Liver (tissue), 7 donors: ENCODE measurements at regions not wholly inside any gene's neighbourhood (a gene's known extent, or its start where the extent isn't known, plus 50 kb on each side); places are given as distances from the start of the nearest gene placed in this dataset.

Experiments used
- DNase-seq: peaks from one replicate; pipeline ENCODE4 v3.0.0-alpha.2; 2017; ENCODE audit warnings: low spot score
- H3K27ac ChIP-seq, 2 donors: one replicate each; pipeline ENCODE4 v1.7.0; 2013; ENCODE audit warnings: inconsistent platforms in 2 of 2, low read length in 2 of 2, control low read depth in 1 of 2, low read depth in 1 of 2, mild to moderate bottlenecking in 1 of 2
- H3K27me3 ChIP-seq, 4 donors: one replicate each; pipeline versions ENCODE4 v1.6.1 to v1.7.0; 2013; ENCODE audit warnings: low read length in 3 of 4, inconsistent platforms in 1 of 4, mild to moderate bottlenecking in 1 of 4, moderate library complexity in 1 of 4; ENCODE audit not compliant: control insufficient read depth in 4 of 4, insufficient read depth in 4 of 4
- H3K36me3 ChIP-seq, 4 donors: one replicate each; pipeline versions ENCODE4 v1.6.1 to v1.7.0; 2013; ENCODE audit warnings: low read length in 3 of 4, mild to moderate bottlenecking in 3 of 4, low read depth in 1 of 4, moderate library complexity in 1 of 4; ENCODE audit not compliant: control insufficient read depth in 4 of 4, insufficient read depth in 3 of 4
- H3K4me1 ChIP-seq, 4 donors: one replicate each; pipeline versions ENCODE4 v1.6.1 to v1.7.0; 2013; ENCODE audit warnings: low read length in 3 of 4, mild to moderate bottlenecking in 3 of 4, moderate library complexity in 1 of 4; ENCODE audit not compliant: control insufficient read depth in 4 of 4, insufficient read depth in 4 of 4
- H3K4me3 ChIP-seq, 3 donors: one replicate each; pipeline versions ENCODE4 v1.6.1 to v1.7.0; 2013; ENCODE audit warnings: low read length in 3 of 3, control low read depth in 1 of 3, low read depth in 1 of 3, mild to moderate bottlenecking in 1 of 3
- H3K9ac ChIP-seq, 2 donors: one replicate each; pipeline ENCODE4 v1.7.0; 2013; ENCODE audit warnings: low read length in 2 of 2, mild to moderate bottlenecking in 2 of 2, moderate library complexity in 2 of 2, control low read depth in 1 of 2, low read depth in 1 of 2
- H3K9me3 ChIP-seq, 4 donors: one replicate each; pipeline versions ENCODE4 v1.6.1 to v1.7.0; 2013; ENCODE audit warnings: low read length in 3 of 4; ENCODE audit not compliant: control insufficient read depth in 4 of 4
- EGR1 ChIP-seq, 2 donors: IDR thresholded peaks; 2 replicates each; pipeline ENCODE4 v1.6.1; 2016 to 2018; ENCODE audit warnings: antibody characterized with exemption in 2 of 2, low read depth in 2 of 2
- FOXA2 ChIP-seq: IDR thresholded peaks from 2 replicates; pipeline ENCODE4 v1.6.1; 2016; ENCODE audit warnings: antibody characterized with exemption
- JUND ChIP-seq, 2 donors: IDR thresholded peaks; 2 replicates each; pipeline ENCODE4 v1.6.1; 2016; ENCODE audit warnings: antibody characterized with exemption in 2 of 2
- RAD21 ChIP-seq, 2 donors: IDR thresholded peaks; 2 replicates each; pipeline ENCODE4 v1.6.1; 2016; ENCODE audit warnings: antibody characterized with exemption in 2 of 2, mild to moderate bottlenecking in 2 of 2
- RXRA ChIP-seq, 2 donors: IDR thresholded peaks; 2 replicates each; pipeline ENCODE4 v1.6.1; 2017 to 2018; ENCODE audit warnings: antibody characterized with exemption in 2 of 2, mild to moderate bottlenecking in 1 of 2
- SP1 ChIP-seq: IDR thresholded peaks from 2 replicates; pipeline ENCODE4 v1.6.1; 2018; ENCODE audit warnings: antibody characterized with exemption, mild to moderate bottlenecking
- TAF1 ChIP-seq: conservative IDR thresholded peaks from 2 replicates; pipeline ENCODE4 v1.6.1; 2016; ENCODE audit warnings: antibody characterized with exemption, mild to moderate bottlenecking
- YY1 ChIP-seq: IDR thresholded peaks from 2 replicates; pipeline ENCODE4 v1.6.1; 2016; ENCODE audit warnings: antibody characterized with exemption, mild to moderate bottlenecking
- WGBS: extraction: QIAGEN DNeasy Blood & Tissue Kit; methylation state at CpG from one replicate; pipeline ENCODE4 v1.1.7; 2013; 5-methylcytosine and 5-hydroxymethylcytosine counted together
- TF ChIP-seq, protein P1 (sequence below): IDR thresholded peaks from 2 replicates; pipeline ENCODE4 v1.6.1; 2016; ENCODE audit warnings: antibody characterized with exemption, mild to moderate bottlenecking
- TF ChIP-seq, protein P2 (sequence below): IDR thresholded peaks from 2 replicates; pipeline ENCODE4 v1.6.1; 2016; ENCODE audit warnings: antibody characterized with exemption
- TF ChIP-seq, protein P3 (sequence below): IDR thresholded peaks from 2 replicates; pipeline ENCODE4 v1.6.1; 2016; ENCODE audit warnings: antibody characterized with exemption
- TF ChIP-seq, protein P4 (sequence below): IDR thresholded peaks from 2 replicates; pipeline ENCODE4 v1.6.1; 2016; ENCODE audit warnings: antibody characterized with exemption
- donor health status: healthy.
- donor health status: healthy.
- donor health status: healthy.
- donor health status: healthy.

DNA sequence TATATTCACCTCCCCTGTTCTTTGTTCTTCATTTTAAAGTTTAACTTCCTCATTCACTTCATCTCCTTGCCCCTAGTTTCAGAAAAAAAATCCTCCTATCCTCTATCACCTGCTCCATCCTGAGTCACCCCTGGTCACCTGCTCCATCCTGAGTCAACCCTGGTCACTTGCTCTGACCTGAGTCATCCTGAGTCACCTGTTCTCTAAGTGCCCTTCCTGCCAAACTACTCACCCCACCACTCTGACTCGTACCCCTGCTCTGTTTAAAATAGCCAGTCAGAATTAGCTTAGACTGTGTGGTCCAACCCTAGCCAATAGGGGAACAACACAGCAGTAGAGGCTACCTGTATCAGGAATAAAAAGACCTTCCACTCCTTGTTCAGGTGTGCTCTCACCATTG is 716.9 kb downstream of the ZBBX start:
- Histone ChIP-seq H3K9me3 (peaks cover 0 to 9% (median 4%) of the 10 kb centered on the region in 4 donors), H3K36me3 (no peaks in the 10 kb centered on the region)
- WGBS: 65% methylated on average over 1 of the region's 1 CpG

DNA sequence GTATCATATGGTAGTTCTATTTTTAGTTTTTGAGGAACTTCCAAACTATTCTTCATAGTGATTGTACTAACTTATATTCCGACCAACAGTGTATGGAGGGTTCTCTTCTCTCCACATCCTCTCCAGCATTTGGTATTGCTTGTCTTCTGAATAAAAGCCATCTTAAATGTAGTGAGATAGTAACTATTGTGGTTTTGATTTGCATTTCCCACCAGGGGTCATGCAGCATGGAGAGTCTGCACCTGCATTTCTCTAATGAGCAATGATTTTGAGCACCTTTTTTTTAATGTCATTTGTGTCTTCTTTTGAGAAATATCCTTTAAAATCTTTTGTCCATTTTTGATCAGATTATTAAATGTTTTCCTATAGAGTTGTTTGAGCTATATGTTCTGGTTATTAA is 718.5 kb downstream of the ZBBX start:
- Histone ChIP-seq H3K4me1 (no peaks in the 10 kb centered on the region), H3K4me3 (no peak overlapping the region), H3K9me3 (peaks cover 0 to 9% (median 4%) of the 10 kb centered on the region in 4 donors), H3K27me3 (no peaks in the 10 kb centered on the region), H3K36me3 (no peaks in the 10 kb centered on the region), H3K27ac (no peak overlapping the region), H3K9ac (no peak overlapping the region)
- no peak for TF ChIP-seq RXRA (IDR thresholded peaks at IDR 0.05)
- no peak for TF ChIP-seq JUND (IDR thresholded peaks at IDR 0.05)
- TF ChIP-seq YY1: no peak
- TF ChIP-seq, protein P1, sequence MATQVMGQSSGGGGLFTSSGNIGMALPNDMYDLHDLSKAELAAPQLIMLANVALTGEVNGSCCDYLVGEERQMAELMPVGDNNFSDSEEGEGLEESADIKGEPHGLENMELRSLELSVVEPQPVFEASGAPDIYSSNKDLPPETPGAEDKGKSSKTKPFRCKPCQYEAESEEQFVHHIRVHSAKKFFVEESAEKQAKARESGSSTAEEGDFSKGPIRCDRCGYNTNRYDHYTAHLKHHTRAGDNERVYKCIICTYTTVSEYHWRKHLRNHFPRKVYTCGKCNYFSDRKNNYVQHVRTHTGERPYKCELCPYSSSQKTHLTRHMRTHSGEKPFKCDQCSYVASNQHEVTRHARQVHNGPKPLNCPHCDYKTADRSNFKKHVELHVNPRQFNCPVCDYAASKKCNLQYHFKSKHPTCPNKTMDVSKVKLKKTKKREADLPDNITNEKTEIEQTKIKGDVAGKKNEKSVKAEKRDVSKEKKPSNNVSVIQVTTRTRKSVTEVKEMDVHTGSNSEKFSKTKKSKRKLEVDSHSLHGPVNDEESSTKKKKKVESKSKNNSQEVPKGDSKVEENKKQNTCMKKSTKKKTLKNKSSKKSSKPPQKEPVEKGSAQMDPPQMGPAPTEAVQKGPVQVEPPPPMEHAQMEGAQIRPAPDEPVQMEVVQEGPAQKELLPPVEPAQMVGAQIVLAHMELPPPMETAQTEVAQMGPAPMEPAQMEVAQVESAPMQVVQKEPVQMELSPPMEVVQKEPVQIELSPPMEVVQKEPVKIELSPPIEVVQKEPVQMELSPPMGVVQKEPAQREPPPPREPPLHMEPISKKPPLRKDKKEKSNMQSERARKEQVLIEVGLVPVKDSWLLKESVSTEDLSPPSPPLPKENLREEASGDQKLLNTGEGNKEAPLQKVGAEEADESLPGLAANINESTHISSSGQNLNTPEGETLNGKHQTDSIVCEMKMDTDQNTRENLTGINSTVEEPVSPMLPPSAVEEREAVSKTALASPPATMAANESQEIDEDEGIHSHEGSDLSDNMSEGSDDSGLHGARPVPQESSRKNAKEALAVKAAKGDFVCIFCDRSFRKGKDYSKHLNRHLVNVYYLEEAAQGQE: no peak
- no peak for TF ChIP-seq RAD21 (IDR thresholded peaks at IDR 0.05)
- TF ChIP-seq, protein P2, sequence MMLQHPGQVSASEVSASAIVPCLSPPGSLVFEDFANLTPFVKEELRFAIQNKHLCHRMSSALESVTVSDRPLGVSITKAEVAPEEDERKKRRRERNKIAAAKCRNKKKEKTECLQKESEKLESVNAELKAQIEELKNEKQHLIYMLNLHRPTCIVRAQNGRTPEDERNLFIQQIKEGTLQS: no peak
- TF ChIP-seq, protein P3, sequence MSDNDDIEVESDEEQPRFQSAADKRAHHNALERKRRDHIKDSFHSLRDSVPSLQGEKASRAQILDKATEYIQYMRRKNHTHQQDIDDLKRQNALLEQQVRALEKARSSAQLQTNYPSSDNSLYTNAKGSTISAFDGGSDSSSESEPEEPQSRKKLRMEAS: no peak
- TF ChIP-seq FOXA2: no peak
- no peak for TF ChIP-seq TAF1
- WGBS: 80% methylated on average over 1 of the region's 1 CpG
- no peak for DNase-seq

More for the DNA sequence above, 716.9 kb downstream of the ZBBX start:
- H3K27me3 ChIP-seq: no peaks in the 10 kb centered on the region
- DNase-seq: no peak
- no peak overlapping the region for H3K4me3 ChIP-seq
- no peak overlapping the region for H3K9ac ChIP-seq
- H3K4me1 ChIP-seq: no peaks in the 10 kb centered on the region
- TF ChIP-seq RAD21 (IDR thresholded peaks at IDR 0.05) (no peak), TAF1 (no peak), YY1 (no peak), EGR1 (IDR thresholded peaks at IDR 0.05; ENCODE audit: low read depth in 2 of 2) (no peak), RXRA (IDR thresholded peaks at IDR 0.05) (no peak), SP1 (no peak)
- TF ChIP-seq, protein P1: no peak
- TF ChIP-seq, protein P4, sequence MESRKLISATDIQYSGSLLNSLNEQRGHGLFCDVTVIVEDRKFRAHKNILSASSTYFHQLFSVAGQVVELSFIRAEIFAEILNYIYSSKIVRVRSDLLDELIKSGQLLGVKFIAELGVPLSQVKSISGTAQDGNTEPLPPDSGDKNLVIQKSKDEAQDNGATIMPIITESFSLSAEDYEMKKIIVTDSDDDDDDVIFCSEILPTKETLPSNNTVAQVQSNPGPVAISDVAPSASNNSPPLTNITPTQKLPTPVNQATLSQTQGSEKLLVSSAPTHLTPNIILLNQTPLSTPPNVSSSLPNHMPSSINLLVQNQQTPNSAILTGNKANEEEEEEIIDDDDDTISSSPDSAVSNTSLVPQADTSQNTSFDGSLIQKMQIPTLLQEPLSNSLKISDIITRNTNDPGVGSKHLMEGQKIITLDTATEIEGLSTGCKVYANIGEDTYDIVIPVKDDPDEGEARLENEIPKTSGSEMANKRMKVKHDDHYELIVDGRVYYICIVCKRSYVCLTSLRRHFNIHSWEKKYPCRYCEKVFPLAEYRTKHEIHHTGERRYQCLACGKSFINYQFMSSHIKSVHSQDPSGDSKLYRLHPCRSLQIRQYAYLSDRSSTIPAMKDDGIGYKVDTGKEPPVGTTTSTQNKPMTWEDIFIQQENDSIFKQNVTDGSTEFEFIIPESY: no peak
- H3K27ac ChIP-seq: no peak overlapping the region
